ENCODE measurements at regions not wholly inside any gene's neighbourhood (a gene's known extent, or its start where the extent isn't known, plus 50 kb on each side); places are given as distances from the start of the nearest gene placed in this dataset.

- TF ChIP-seq EP300 (conservative IDR thresholded peaks at IDR 0.05; ENCODE audit: poor library complexity, severe bottlenecking) (no peak), SMC3 (conservative IDR thresholded peaks at IDR 0.05; ENCODE audit: poor library complexity) (no peak)
Measured at GRCh38 chr5:103428411-103428871, 134.1 kb downstream of the NUDT12 start (continued).

GRCh38 chr5:103427326-103427725 is 135.3 kb downstream of the NUDT12 start:
- Histone ChIP-seq H2AFZ (ENCODE audit: low read depth, low read length) (no peak overlapping the region), H3K27ac (ENCODE audit: low read length) (no peak overlapping the region), H3K4me3 (ENCODE audit: low read length) (no peak overlapping the region), H3K36me3 (ENCODE audit: insufficient read depth, low read length) (no peaks in the 10 kb centered on the region), H3K9me3 (ENCODE audit: low read length) (no peaks in the 10 kb centered on the region), H3K9me2 (ENCODE audit: insufficient read depth, low read length) (no peaks in the 10 kb centered on the region), H3F3A (ENCODE audit: insufficient read depth, low read length, poor library complexity, severe bottlenecking) (no peaks in the 10 kb centered on the region), H3K27me3 (ENCODE audit: insufficient read depth, low read depth, low read length) (no peaks in the 10 kb centered on the region), H4K20me1 (ENCODE audit: insufficient read depth) (no peaks in the 10 kb centered on the region), H3K79me2 (replicated peaks; ENCODE audit: insufficient read depth, low read length) (no peaks in the 10 kb centered on the region), H3K4me2 (ENCODE audit: low read length) (no peak overlapping the region), H3K9ac (ENCODE audit: low read length) (no peak overlapping the region)
- TF ChIP-seq EP300 (conservative IDR thresholded peaks at IDR 0.05; ENCODE audit: poor library complexity, severe bottlenecking) (no peak), SMC3 (conservative IDR thresholded peaks at IDR 0.05; ENCODE audit: poor library complexity) (no peak), MXI1 (conservative IDR thresholded peaks at IDR 0.05; ENCODE audit: poor library complexity, severe bottlenecking) (no peak), RAD21 (conservative IDR thresholded peaks at IDR 0.05) (no peak)

- H4K20me1 ChIP-seq (ENCODE audit: insufficient read depth), result no peaks in the 10 kb centered on the region
- H3K9me3 ChIP-seq (ENCODE audit: low read length), result no peaks in the 10 kb centered on the region
- H3K27ac ChIP-seq (ENCODE audit: low read length), result no peak overlapping the region
- no peaks in the 10 kb centered on the region for H3K79me2 ChIP-seq (replicated peaks; ENCODE audit: insufficient read depth, low read length)
- no peak for TF ChIP-seq REST (IDR thresholded peaks at IDR 0.05; ENCODE audit: borderline replicate concordance)
- no peak for TF ChIP-seq SMC3 (conservative IDR thresholded peaks at IDR 0.05; ENCODE audit: poor library complexity)
- no peak overlapping the region for H2AFZ ChIP-seq (ENCODE audit: low read depth, low read length)
- H3F3A ChIP-seq (ENCODE audit: insufficient read depth, low read length, poor library complexity, severe bottlenecking), result no peaks in the 10 kb centered on the region
- no peak overlapping the region for H3K9ac ChIP-seq (ENCODE audit: low read length)
- H3K9me2 ChIP-seq (ENCODE audit: insufficient read depth, low read length), result no peaks in the 10 kb centered on the region
- no peaks in the 10 kb centered on the region for H3K27me3 ChIP-seq (ENCODE audit: insufficient read depth, low read depth, low read length)
- H3K36me3 ChIP-seq (ENCODE audit: insufficient read depth, low read length), result no peaks in the 10 kb centered on the region
- H3K4me3 ChIP-seq (ENCODE audit: low read length), result no peak overlapping the region
- no peak overlapping the region for H3K4me2 ChIP-seq (ENCODE audit: low read length)
Measured at GRCh38 chr5:103425686-103426454, 136.7 kb downstream of the NUDT12 start.

GRCh38 chr5:103424453-103425205 is 138.0 kb downstream of the NUDT12 start:
- H3K79me2 ChIP-seq (replicated peaks; ENCODE audit: insufficient read depth, low read length), result no peaks in the 10 kb centered on the region
- H3F3A ChIP-seq (ENCODE audit: insufficient read depth, low read length, poor library complexity, severe bottlenecking), result no peaks in the 10 kb centered on the region
- H3K9me3 ChIP-seq (ENCODE audit: low read length), result no peaks in the 10 kb centered on the region
- no peak overlapping the region for H3K27ac ChIP-seq (ENCODE audit: low read length)
- H3K4me2 ChIP-seq (ENCODE audit: low read length), result no peak overlapping the region
- no peaks in the 10 kb centered on the region for H3K36me3 ChIP-seq (ENCODE audit: insufficient read depth, low read length)
- H3K9me2 ChIP-seq (ENCODE audit: insufficient read depth, low read length), result no peaks in the 10 kb centered on the region
- H2AFZ ChIP-seq (ENCODE audit: low read depth, low read length), result no peak overlapping the region
- H3K4me3 ChIP-seq (ENCODE audit: low read length), result no peak overlapping the region
- H3K9ac ChIP-seq (ENCODE audit: low read length), result no peak overlapping the region
- TF ChIP-seq EZH2 (IDR thresholded peaks at IDR 0.05; ENCODE audit: borderline replicate concordance, insufficient read depth, low read length, poor library complexity, severe bottlenecking) (no peak), POLR2AphosphoS5 (IDR thresholded peaks at IDR 0.05) (no peak)
- H4K20me1 ChIP-seq (ENCODE audit: insufficient read depth), result no peaks in the 10 kb centered on the region
- H3K27me3 ChIP-seq (ENCODE audit: insufficient read depth, low read depth, low read length), result no peaks in the 10 kb centered on the region
